ENCODE measurements at regions not wholly inside any gene's neighbourhood (a gene's known extent, or its start where the extent isn't known, plus 50 kb on each side); places are given as distances from the start of the nearest gene placed in this dataset.

DNA sequence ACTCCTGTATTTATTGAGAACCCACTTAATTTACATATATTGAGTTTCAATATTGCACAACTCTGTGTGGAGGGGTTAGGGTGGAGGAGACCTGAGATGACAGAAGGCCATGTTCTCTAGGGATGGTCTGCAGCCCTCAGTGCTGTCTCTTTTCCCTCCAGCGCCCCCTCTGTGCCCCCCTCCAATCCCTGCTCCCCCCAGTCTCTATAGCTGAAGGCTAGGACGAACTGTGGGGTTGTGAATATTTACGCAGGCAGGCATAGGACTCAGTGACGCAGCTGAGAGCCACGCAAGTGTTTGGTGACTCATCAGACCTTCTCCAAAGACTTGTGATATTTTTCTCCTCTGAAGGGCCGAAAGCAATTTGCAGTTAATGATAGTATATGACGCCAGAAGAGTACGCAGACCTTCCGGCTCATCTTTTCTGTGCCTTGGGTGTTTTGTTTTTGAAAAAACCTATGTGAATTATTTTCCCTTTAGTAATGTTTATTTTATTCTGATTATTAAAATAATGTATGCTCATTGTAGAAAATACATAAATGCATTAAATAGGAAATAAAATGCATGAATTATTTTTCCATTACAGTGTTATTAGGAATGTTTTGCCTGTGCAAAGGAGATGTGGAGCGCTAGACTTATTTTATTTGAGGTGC lies 85.3 kb downstream of the SLC25A47 start (continued):
- TF ChIP-seq, protein P1, sequence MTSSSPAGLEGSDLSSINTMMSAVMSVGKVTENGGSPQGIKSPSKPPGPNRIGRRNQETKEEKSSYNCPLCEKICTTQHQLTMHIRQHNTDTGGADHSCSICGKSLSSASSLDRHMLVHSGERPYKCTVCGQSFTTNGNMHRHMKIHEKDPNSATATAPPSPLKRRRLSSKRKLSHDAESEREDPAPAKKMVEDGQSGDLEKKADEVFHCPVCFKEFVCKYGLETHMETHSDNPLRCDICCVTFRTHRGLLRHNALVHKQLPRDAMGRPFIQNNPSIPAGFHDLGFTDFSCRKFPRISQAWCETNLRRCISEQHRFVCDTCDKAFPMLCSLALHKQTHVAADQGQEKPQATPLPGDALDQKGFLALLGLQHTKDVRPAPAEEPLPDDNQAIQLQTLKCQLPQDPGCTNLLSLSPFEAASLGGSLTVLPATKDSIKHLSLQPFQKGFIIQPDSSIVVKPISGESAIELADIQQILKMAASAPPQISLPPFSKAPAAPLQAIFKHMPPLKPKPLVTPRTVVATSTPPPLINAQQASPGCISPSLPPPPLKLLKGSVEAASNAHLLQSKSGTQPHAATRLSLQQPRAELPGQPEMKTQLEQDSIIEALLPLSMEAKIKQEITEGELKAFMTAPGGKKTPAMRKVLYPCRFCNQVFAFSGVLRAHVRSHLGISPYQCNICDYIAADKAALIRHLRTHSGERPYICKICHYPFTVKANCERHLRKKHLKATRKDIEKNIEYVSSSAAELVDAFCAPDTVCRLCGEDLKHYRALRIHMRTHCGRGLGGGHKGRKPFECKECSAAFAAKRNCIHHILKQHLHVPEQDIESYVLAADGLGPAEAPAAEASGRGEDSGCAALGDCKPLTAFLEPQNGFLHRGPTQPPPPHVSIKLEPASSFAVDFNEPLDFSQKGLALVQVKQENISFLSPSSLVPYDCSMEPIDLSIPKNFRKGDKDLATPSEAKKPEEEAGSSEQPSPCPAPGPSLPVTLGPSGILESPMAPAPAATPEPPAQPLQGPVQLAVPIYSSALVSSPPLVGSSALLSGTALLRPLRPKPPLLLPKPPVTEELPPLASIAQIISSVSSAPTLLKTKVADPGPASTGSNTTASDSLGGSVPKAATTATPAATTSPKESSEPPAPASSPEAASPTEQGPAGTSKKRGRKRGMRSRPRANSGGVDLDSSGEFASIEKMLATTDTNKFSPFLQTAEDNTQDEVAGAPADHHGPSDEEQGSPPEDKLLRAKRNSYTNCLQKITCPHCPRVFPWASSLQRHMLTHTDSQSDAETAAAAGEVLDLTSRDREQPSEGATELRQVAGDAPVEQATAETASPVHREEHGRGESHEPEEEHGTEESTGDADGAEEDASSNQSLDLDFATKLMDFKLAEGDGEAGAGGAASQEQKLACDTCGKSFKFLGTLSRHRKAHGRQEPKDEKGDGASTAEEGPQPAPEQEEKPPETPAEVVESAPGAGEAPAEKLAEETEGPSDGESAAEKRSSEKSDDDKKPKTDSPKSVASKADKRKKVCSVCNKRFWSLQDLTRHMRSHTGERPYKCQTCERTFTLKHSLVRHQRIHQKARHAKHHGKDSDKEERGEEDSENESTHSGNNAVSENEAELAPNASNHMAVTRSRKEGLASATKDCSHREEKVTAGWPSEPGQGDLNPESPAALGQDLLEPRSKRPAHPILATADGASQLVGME (CRISPR knock-in tag; IDR thresholded peaks at IDR 0.05) = no peak
- TF ChIP-seq U2AF1 (optimal IDR thresholded peaks at IDR 0.05; ENCODE audit: low read depth, low read length) (no peak), CEBPB (tag; IDR thresholded peaks at IDR 0.05) (peak; percentile 93), NCOA1 (IDR thresholded peaks at IDR 0.05; ENCODE audit: low read depth) (peak; percentile 48; the same call in 1 of the 2 replicates), SMARCE1 (IDR thresholded peaks at IDR 0.05) (peak; percentile 55), CREB1 (IDR thresholded peaks at IDR 0.05) (peak; percentile 88), CREB1 (CRISPR knock-in tag; IDR thresholded peaks at IDR 0.05) (peak; percentile 70; the same call in 1 of the 2 replicates), NR2C2 (CRISPR knock-in tag; IDR thresholded peaks at IDR 0.05) (no peak), NR2C2 (tag; IDR thresholded peaks at IDR 0.05) (peak; percentile 33; the same call in 1 of the 2 replicates), HOXB6 (CRISPR knock-in tag; IDR thresholded peaks at IDR 0.05; ENCODE audit: borderline replicate concordance) (no peak), KDM1A (IDR thresholded peaks at IDR 0.05) (no peak), RHOXF2B (CRISPR knock-in tag; conservative IDR thresholded peaks at IDR 0.05) (no peak), CEBPG (CRISPR knock-in tag; IDR thresholded peaks at IDR 0.05) (peak; percentile 51), CEBPG (tag; conservative IDR thresholded peaks at IDR 0.05 in 1 of 2, IDR thresholded peaks at IDR 0.05 in 1 of 2) (peak; percentile 78 to 87), CBFA2T3 (IDR thresholded peaks at IDR 0.05) (0 out of 2 replicates have a peak, but pooled peaks have one; percentile 6), DPF2 (IDR thresholded peaks at IDR 0.05) (peak; percentile 69), JUND (IDR thresholded peaks at IDR 0.05; ENCODE audit: borderline replicate concordance, low read depth, low read length) (peak; percentile 95), JUND (tag; IDR thresholded peaks at IDR 0.05; ENCODE audit: borderline replicate concordance, low read depth, low read length) (peak; percentile 92), GABPB1 (CRISPR knock-in tag; IDR thresholded peaks at IDR 0.05) (0 out of 2 replicates have a peak, but pooled peaks have one; percentile 31), NFE2 (IDR thresholded peaks at IDR 0.05; ENCODE audit: low read depth) (peak; percentile 69), JUN (IDR thresholded peaks at IDR 0.05; ENCODE audit: borderline replicate concordance, low read depth, low read length) (peak; percentile 89), JUN (CRISPR knock-in tag; IDR thresholded peaks at IDR 0.05; ENCODE audit: borderline replicate concordance) (no peak), CREM (IDR thresholded peaks at IDR 0.05; ENCODE audit: low read depth) (peak; percentile 92)
- TF ChIP-seq, protein P2, sequence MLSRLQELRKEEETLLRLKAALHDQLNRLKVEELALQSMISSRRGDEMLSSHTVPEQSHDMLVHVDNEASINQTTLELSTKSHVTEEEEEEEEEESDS (CRISPR knock-in tag; IDR thresholded peaks at IDR 0.05) = no peak
